ENCODE measurements at regions not wholly inside any gene's neighbourhood (a gene's known extent, or its start where the extent isn't known, plus 50 kb on each side); places are given as distances from the start of the nearest gene placed in this dataset.

GRCh38 chr10:52653263-52653909, 119.2 kb downstream of the MBL2 start:
- DNase-seq: peak; percentile 23

GRCh38 chr10:52654201-52654600, 118.4 kb downstream of the MBL2 start:
- no peak for DNase-seq

- DNase-seq: no peak
Observed at GRCh38 chr10:52658112-52658511, 114.5 kb downstream of the MBL2 start.

GRCh38 chr10:52659085-52659484, 113.5 kb downstream of the MBL2 start:
- no peak for DNase-seq

GRCh38 chr10:52662256-52662655, 110.3 kb downstream of the MBL2 start:
- peak; percentile 22 for DNase-seq

GRCh38 chr10:52663161-52663560, 109.4 kb downstream of the MBL2 start:
- no peak for DNase-seq

GRCh38 chr10:52664629-52665028, 108.0 kb downstream of the MBL2 start:
- DNase-seq: no peak

- DNase-seq: no peak
Observed at GRCh38 chr10:52665821-52666220, 106.8 kb downstream of the MBL2 start.

GRCh38 chr10:52666931-52667330, 105.7 kb downstream of the MBL2 start:
- no peak for DNase-seq

GRCh38 chr10:52668024-52668423, 104.6 kb downstream of the MBL2 start:
- DNase-seq: peak; percentile 2

GRCh38 chr10:52672880-52673279, 99.7 kb downstream of the MBL2 start:
- no peak for DNase-seq

GRCh38 chr10:52673468-52673867, 99.1 kb downstream of the MBL2 start:
- DNase-seq: no peak

- DNase-seq: peak; percentile 51
Observed at GRCh38 chr10:52674474-52674873, 98.1 kb downstream of the MBL2 start.

GRCh38 chr10:52677086-52677485, 95.5 kb downstream of the MBL2 start:
- no peak for DNase-seq

GRCh38 chr10:52678611-52679010, 94.0 kb downstream of the MBL2 start:
- no peak for DNase-seq

- DNase-seq: no peak
Observed at GRCh38 chr10:52679117-52679516, 93.5 kb downstream of the MBL2 start.

- DNase-seq: no peak
Observed at GRCh38 chr10:52682766-52683165, 89.8 kb downstream of the MBL2 start.

GRCh38 chr10:52683776-52684175, 88.8 kb downstream of the MBL2 start:
- no peak for DNase-seq

- DNase-seq: no peak
Observed at GRCh38 chr10:52688899-52689298, 83.7 kb downstream of the MBL2 start.

- DNase-seq: no peak
Observed at GRCh38 chr10:52696232-52696631, 76.4 kb downstream of the MBL2 start.

GRCh38 chr10:52701647-52702046, 70.9 kb downstream of the MBL2 start:
- peak; percentile 26 for DNase-seq

GRCh38 chr10:52703451-52703850, 69.1 kb downstream of the MBL2 start:
- DNase-seq: no peak

- DNase-seq: peak; percentile 6
Observed at GRCh38 chr10:52703898-52704297, 68.7 kb downstream of the MBL2 start.

GRCh38 chr10:52706332-52707070, 66.1 kb downstream of the MBL2 start:
- DNase-seq: peak; percentile 87

Measured in NCI-H69 (cell line).